ENCODE measurements at regions not wholly inside any gene's neighbourhood (a gene's known extent, or its start where the extent isn't known, plus 50 kb on each side); places are given as distances from the start of the nearest gene placed in this dataset.

- peaks cover 0 to 12% (median 0%) of the 10 kb centered on the region in 3 donors for H3K9me3 ChIP-seq (ENCODE audit: control insufficient read depth in 2 of 3, insufficient read depth in 1 of 3, low read length in 3 of 3)
- TF ChIP-seq CTCF (IDR thresholded peaks at IDR 0.05; ENCODE audit: borderline replicate concordance, extremely low read depth, insufficient read depth) = no peak
- H3K27me3 ChIP-seq (ENCODE audit: control insufficient read depth, insufficient read depth, low read length) = no peaks in the 10 kb centered on the region
- H3K27ac ChIP-seq (ENCODE audit: low read depth in 2 of 2, low read length in 2 of 2) = no peak overlapping the region
- H3K9ac ChIP-seq (ENCODE audit: low read length in 3 of 3) = no peak overlapping the region
- no peaks in the 10 kb centered on the region for H3K4me1 ChIP-seq (ENCODE audit: control insufficient read depth in 2 of 3, insufficient read depth in 2 of 3, low read depth in 1 of 3, low read length in 3 of 3)
- H3K36me3 ChIP-seq (ENCODE audit: control insufficient read depth in 2 of 3, insufficient read depth in 3 of 3, low read length in 3 of 3) = no peaks in the 10 kb centered on the region
- DNase-seq (no peak), FAIRE-seq (no peak)
- intact Hi-C loops (cut with DNase I) = no loop called here
- no peak overlapping the region for H3K4me3 ChIP-seq (ENCODE audit: low read length in 3 of 3)
Observed at GRCh38 chr14:97315790-97316189, 518.6 kb downstream of the VRK1 start.

- intact Hi-C loops (cut with DNase I) = no loop called here
- no peak for TF ChIP-seq CTCF (IDR thresholded peaks at IDR 0.05; ENCODE audit: borderline replicate concordance, extremely low read depth, insufficient read depth)
Observed at GRCh38 chr14:97318380-97318779, 521.2 kb downstream of the VRK1 start.

GRCh38 chr14:97319691-97320090, 522.5 kb downstream of the VRK1 start:
- H3K27me3 ChIP-seq (ENCODE audit: control insufficient read depth, insufficient read depth, low read length) = no peaks in the 10 kb centered on the region
- no peak overlapping the region for H3K4me3 ChIP-seq (ENCODE audit: low read length in 3 of 3)
- H3K4me1 ChIP-seq (ENCODE audit: control insufficient read depth in 2 of 3, insufficient read depth in 2 of 3, low read depth in 1 of 3, low read length in 3 of 3) = no peaks in the 10 kb centered on the region
- no peak overlapping the region for H3K9ac ChIP-seq (ENCODE audit: low read length in 3 of 3)
- no peaks in the 10 kb centered on the region for H3K36me3 ChIP-seq (ENCODE audit: control insufficient read depth in 2 of 3, insufficient read depth in 3 of 3, low read length in 3 of 3)
- DNase-seq (no peak), FAIRE-seq (no peak)
- no peak for TF ChIP-seq CTCF (IDR thresholded peaks at IDR 0.05; ENCODE audit: borderline replicate concordance, extremely low read depth, insufficient read depth)
- intact Hi-C loops (cut with DNase I) = no loop called here
- H3K27ac ChIP-seq (ENCODE audit: low read depth in 2 of 2, low read length in 2 of 2) = no peak overlapping the region
- H3K9me3 ChIP-seq (ENCODE audit: control insufficient read depth in 2 of 3, insufficient read depth in 1 of 3, low read length in 3 of 3) = peaks cover 0 to 3% (median 0%) of the 10 kb centered on the region in 3 donors

More at GRCh38 chr14:97318380-97318779, 521.2 kb downstream of the VRK1 start:
- H3K4me3 ChIP-seq (ENCODE audit: low read length in 3 of 3) = no peak overlapping the region
- no peak for DNase-seq
- H3K27ac ChIP-seq (ENCODE audit: low read depth in 2 of 2, low read length in 2 of 2) = no peak overlapping the region
- H3K36me3 ChIP-seq (ENCODE audit: control insufficient read depth in 2 of 3, insufficient read depth in 3 of 3, low read length in 3 of 3) = no peaks in the 10 kb centered on the region
- no peaks in the 10 kb centered on the region for H3K4me1 ChIP-seq (ENCODE audit: control insufficient read depth in 2 of 3, insufficient read depth in 2 of 3, low read depth in 1 of 3, low read length in 3 of 3)
- H3K9ac ChIP-seq (ENCODE audit: low read length in 3 of 3) = no peak overlapping the region
- no peak for FAIRE-seq
- no peaks in the 10 kb centered on the region for H3K27me3 ChIP-seq (ENCODE audit: control insufficient read depth, insufficient read depth, low read length)
- H3K9me3 ChIP-seq (ENCODE audit: control insufficient read depth in 2 of 3, insufficient read depth in 1 of 3, low read length in 3 of 3) = peaks cover 0 to 11% (median 0%) of the 10 kb centered on the region in 3 donors

- Histone ChIP-seq H3K4me3 (ENCODE audit: low read length in 3 of 3) (no peak overlapping the region), H3K9ac (ENCODE audit: low read length in 3 of 3) (no peak overlapping the region), H3K36me3 (ENCODE audit: control insufficient read depth in 2 of 3, insufficient read depth in 3 of 3, low read length in 3 of 3) (no peaks in the 10 kb centered on the region), H3K4me1 (ENCODE audit: control insufficient read depth in 2 of 3, insufficient read depth in 2 of 3, low read depth in 1 of 3, low read length in 3 of 3) (no peaks in the 10 kb centered on the region), H3K27ac (ENCODE audit: low read depth in 2 of 2, low read length in 2 of 2) (no peak overlapping the region), H3K9me3 (ENCODE audit: control insufficient read depth in 2 of 3, insufficient read depth in 1 of 3, low read length in 3 of 3) (peaks cover 0 to 1% (median 0%) of the 10 kb centered on the region in 3 donors), H3K27me3 (ENCODE audit: control insufficient read depth, insufficient read depth, low read length) (no peaks in the 10 kb centered on the region)
- no peak for TF ChIP-seq CTCF (IDR thresholded peaks at IDR 0.05; ENCODE audit: borderline replicate concordance, extremely low read depth, insufficient read depth)
- intact Hi-C loops (cut with DNase I) = no loop called here
- FAIRE-seq (no peak), DNase-seq (no peak)
Observed at GRCh38 chr14:97328743-97329142, 531.6 kb downstream of the VRK1 start.

Data from kidney (tissue), 13 donors.